GM19463 (cell line): ENCODE measurements at regions not wholly inside any gene's neighbourhood (a gene's known extent, or its start where the extent isn't known, plus 50 kb on each side); places are given as distances from the start of the nearest gene placed in this dataset.
"Not testable (repeated sequence)": the region's sequence is repeated elsewhere in the genome, so short reads cannot be mapped to it uniquely, and the experiment has no call there.

ENCODE experiments used
- ATAC-seq: cut with Tn5 transposase; IDR thresholded peaks from one replicate; pipeline ENCODE4 v1.9.1; 2021; ENCODE audit warnings: mild to moderate bottlenecking, moderate library complexity; ENCODE audit not compliant: unreplicated experiment

- ATAC-seq = no peak
Measured at GRCh38 chr1:5690898-5691297, 301.3 kb downstream of the NPHP4 start.

DNA sequence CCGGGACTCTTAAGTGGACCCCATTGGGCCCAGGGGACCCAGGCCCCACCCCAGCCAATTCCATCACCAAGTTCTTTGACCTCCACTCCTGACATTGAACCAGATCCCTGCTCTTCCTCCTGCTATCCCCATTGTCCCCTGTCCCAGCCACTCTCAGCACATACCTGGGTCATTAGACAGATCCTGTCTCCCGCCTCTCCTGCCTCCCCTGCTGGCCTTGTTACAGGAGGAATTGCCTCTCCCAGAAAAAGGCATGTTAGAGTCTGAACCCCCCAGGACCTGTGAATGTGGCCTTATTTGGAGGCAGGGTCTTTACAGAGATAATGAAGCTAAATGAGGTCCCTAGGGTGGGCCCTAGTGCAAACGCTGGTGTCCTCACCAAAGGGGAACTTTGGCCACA, 301.9 kb downstream of the NPHP4 start:
- ATAC-seq = no peak

- no peak for ATAC-seq
Measured at GRCh38 chr1:5688081-5689077, 303.8 kb downstream of the NPHP4 start.

DNA sequence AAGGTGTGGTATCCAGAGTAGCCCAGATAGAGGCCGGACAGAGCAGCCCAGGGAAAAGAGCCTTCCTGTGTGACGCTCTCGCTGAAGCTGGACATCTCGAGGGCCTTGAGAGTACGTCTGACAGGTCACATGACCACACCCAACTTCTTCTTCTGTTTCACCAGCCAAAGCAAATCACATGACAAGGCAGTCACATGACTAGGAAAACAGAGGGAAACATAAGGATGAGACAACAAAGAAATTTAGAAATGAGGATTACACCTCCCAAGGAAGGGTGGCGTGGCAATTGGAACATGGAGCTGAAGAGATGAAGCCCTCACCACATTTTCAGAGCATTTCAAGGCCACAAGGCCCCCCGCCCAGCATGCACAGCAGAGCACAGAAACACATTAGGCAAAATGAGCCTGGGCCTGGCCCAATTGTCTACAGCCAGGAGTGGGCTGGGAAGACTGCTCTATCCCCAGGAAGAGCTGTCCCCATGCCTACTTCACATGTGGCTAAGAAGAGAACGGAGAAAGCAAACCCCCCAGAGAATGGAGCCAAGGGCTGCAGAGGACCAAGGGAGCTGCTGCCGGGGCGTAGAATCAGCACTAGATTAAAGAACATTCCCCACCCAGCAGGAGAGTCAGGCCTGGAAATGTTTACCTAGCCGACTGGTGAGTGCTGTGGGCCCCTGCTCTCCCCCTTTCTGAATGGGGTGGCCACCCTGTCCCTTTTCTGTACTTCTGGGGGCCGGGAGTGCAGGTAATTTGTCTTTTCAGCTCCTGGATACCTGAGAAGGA, 305.1 kb downstream of the NPHP4 start:
- no peak for ATAC-seq

DNA sequence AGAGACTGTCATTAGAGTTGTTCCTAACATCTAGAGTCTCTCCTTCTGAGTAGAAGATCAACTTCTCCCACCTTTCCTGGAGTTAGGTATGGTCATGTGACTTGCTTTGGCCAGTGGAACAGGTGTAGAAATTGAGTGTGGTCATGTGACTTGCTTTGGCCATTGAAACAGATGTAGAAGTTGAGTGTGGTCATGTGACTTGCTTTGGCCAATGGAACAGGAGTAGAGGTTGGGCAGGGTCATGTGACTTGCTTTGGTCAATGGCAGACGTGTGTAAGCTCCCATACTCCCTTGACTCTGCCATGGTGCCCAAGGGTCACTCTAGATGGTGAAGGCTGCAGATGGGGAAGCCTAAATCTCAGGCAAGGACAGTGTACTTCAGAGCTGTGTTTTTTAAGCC, 306.0 kb downstream of the NPHP4 start:
- ATAC-seq = no peak

GRCh38 chr1:5685446-5686040, 306.7 kb downstream of the NPHP4 start:
- no peak for ATAC-seq

DNA sequence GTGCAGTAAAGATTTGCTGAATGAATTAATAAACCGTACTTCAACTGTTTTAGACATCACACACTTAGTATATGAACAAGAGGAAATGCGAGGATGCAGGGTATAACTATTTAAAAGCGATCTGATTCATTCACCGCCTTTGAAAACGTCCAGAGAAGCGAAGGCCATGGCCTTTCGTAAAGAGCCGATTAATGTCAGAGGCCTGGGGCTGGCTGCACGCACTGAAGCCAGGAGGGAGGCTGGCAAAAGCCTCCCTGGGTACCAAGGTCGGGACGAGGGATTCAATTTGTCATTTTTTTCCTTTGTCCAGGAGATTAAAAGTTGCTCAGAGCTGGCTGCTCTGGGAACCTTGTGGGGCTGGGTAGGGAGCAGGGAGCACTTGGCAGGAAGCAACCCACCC, 307.4 kb downstream of the NPHP4 start:
- no peak for ATAC-seq

GRCh38 chr1:5683446-5683845, 308.8 kb downstream of the NPHP4 start:
- ATAC-seq = no peak

DNA sequence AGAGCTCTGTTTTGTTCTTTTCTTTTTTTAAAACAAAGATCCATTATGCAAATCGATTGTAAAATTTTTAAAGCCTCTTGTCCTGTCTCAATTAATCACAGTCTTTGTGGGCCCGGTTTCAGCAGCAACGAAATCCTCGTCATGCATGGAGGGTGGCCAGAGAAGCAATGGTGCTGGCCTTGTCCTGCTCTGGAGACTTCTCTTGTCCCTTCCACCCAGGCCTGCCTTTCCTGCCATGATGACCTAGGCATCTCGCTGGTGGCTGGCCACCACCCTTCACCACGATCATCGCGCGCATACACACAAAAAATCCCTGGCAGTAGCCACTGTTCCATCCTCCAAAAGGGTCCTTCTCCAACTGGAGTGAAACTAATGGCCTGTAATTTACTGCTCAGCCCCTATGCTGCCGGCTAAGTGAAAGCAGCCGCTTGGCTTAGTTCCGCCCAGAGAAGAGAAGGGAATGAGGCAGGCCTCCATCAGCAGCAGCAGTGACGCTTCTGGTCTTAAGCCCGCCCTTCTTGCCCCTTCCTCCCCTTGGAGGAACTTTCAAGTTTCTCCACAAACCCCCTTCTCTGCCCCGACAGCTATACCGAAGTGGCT, 309.5 kb downstream of the NPHP4 start:
- ATAC-seq = no peak

GRCh38 chr1:5681654-5682053, 310.6 kb downstream of the NPHP4 start:
- no peak for ATAC-seq

GRCh38 chr1:5680600-5680999, 311.6 kb downstream of the NPHP4 start:
- no peak for ATAC-seq

GRCh38 chr1:5678759-5679158, 313.5 kb downstream of the NPHP4 start:
- ATAC-seq = no peak

DNA sequence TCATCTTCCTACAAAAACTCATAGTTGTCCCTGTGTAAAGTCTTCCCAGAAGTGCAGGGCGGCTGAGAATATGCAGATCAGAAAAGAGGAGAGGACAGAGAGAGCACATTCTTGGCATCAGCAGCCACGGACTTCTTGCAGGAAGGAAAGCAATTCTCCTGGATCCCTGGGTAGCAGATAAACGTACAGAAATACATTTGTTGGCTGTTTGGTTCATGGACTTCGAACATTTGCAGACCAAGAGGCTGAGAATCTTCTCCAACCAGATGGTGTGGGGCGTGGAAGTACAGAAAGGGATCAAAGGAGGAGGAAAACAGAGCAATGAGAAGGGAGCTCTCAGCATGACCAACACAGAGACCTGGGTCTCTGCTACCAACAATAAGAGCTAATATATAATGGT, 319.9 kb downstream of the NPHP4 start:
- ATAC-seq = not testable (repeated sequence)

DNA sequence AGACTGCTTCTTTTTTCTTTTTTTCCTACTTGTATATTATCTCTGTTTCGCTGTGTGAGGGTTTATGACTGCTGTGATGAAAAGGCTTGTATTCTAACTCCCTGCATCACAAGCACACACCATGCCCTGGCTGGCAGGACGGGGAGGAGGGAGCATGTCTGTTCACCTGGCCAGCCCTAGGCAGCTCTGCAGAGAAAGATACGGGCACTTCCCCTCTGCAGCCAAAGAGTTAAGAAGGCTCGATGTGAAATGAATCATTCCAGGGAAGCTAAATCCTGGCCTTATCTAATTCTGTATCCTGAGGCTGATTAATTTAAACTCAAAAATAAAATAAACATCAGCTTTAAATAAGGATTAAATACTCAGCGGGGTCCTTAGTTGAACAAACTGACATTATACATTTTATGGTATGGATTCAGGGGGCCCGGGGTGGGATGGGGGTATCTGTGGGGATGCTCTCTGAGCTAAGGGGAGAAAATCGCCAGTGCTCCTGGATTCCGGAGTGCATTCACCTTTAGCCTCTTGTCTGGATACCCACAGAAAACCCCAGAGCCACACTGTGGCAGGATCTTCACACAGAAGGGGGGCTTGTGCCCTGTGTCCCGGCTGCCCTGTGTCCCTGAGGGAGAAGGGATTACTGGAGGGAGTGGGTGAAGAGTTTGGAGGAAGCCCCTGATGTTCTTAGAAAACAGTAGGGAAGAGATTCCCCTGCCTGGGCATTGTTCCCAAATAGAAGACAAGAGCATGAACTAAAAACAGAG, 321.5 kb downstream of the NPHP4 start:
- ATAC-seq = no peak

DNA sequence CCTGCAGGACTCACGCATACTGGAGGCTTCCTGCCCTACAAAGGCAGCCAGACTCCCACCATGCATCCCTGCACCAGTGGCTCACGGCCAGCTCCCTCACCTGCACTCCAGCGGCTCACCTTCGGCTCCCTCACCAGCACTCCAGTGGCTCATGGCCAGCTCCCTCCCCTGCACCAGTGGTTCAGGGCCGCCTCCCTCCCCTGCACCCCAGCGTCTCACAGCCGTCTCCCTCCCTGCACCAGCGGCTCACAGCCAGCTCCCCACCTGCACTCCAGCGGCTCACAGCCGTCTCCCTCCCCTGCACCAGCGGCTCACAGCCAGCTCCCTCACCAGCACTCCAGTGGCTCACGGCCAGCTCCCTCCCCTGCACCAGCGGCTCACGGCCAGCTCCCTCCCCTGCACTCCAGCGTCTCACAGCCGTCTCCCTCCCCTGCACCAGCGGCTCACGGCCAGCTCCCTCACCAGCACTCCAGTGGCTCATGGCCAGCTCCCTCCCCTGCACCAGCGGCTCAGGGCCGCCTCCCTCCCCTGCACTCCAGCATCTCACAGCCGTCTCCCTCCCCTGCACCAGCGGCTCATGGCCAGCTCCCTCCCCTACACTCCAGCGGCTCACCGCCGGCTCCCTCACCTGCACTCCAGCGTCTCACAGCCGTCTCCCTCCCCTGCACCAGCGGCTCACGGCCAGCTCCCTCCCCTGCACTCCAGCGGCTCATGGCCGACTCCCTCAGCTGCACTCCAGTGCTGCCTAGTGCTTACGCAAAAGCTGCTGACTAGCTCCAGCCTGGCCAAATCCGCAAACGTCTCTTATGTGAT, 324.5 kb downstream of the NPHP4 start:
- no peak for ATAC-seq

- no peak for ATAC-seq
Measured at GRCh38 chr1:5664906-5665875, 327.0 kb downstream of the NPHP4 start.

- no peak for ATAC-seq
Measured at GRCh38 chr1:5664081-5664768, 328.0 kb downstream of the NPHP4 start.

- no peak for ATAC-seq
Measured at GRCh38 chr1:5662744-5663126, 329.5 kb downstream of the NPHP4 start.
